Immature natural killer cell (primary cell): ENCODE measurements at regions not wholly inside any gene's neighbourhood (a gene's known extent, or its start where the extent isn't known, plus 50 kb on each side); places are given as distances from the start of the nearest gene placed in this dataset.
A peak's percentile ranks its signal among the peaks of the same experiment; 100 is the strongest.

Experiments
- DNase-seq, 3 donors: peaks; one replicate each; pipeline ENCODE4 v3.0.0; 2022; ENCODE audit warnings: mixed read lengths in 1 of 3
- H3K27ac Mint-ChIP-seq, 6 donors: one replicate each; pipeline ENCODE4 v1.8.0; 2020; ENCODE audit warnings: mixed read lengths in 6 of 6, mild to moderate bottlenecking in 5 of 6, inconsistent platforms in 4 of 6, moderate library complexity in 3 of 6
- H3K27me3 Mint-ChIP-seq, 3 donors: one replicate each; pipeline ENCODE4 v1.8.0; 2020 to 2021; ENCODE audit warnings: low read depth in 3 of 3, mild to moderate bottlenecking in 3 of 3, mixed read lengths in 3 of 3, moderate library complexity in 3 of 3, inconsistent platforms in 1 of 3
- H3K36me3 Mint-ChIP-seq, 3 donors: one replicate each; pipeline ENCODE4 v1.8.0; 2020; ENCODE audit warnings: mixed read lengths in 3 of 3, inconsistent platforms in 2 of 3, mild to moderate bottlenecking in 2 of 3
- H3K4me1 Mint-ChIP-seq, 2 donors: one replicate each; pipeline ENCODE4 v1.8.0; 2020; ENCODE audit warnings: inconsistent platforms in 2 of 2, mild to moderate bottlenecking in 2 of 2, mixed read lengths in 2 of 2, moderate library complexity in 1 of 2
- H3K4me3 Mint-ChIP-seq, 5 donors: one replicate each; pipeline ENCODE4 v1.8.0; 2020; ENCODE audit warnings: mild to moderate bottlenecking in 5 of 5, mixed read lengths in 5 of 5, inconsistent platforms in 3 of 5, moderate library complexity in 3 of 5
- H3K9me3 Mint-ChIP-seq, 6 donors: one replicate each; pipeline ENCODE4 v1.8.0; 2020; ENCODE audit warnings: mild to moderate bottlenecking in 6 of 6, mixed read lengths in 6 of 6, inconsistent platforms in 4 of 6, moderate library complexity in 3 of 6

DNA sequence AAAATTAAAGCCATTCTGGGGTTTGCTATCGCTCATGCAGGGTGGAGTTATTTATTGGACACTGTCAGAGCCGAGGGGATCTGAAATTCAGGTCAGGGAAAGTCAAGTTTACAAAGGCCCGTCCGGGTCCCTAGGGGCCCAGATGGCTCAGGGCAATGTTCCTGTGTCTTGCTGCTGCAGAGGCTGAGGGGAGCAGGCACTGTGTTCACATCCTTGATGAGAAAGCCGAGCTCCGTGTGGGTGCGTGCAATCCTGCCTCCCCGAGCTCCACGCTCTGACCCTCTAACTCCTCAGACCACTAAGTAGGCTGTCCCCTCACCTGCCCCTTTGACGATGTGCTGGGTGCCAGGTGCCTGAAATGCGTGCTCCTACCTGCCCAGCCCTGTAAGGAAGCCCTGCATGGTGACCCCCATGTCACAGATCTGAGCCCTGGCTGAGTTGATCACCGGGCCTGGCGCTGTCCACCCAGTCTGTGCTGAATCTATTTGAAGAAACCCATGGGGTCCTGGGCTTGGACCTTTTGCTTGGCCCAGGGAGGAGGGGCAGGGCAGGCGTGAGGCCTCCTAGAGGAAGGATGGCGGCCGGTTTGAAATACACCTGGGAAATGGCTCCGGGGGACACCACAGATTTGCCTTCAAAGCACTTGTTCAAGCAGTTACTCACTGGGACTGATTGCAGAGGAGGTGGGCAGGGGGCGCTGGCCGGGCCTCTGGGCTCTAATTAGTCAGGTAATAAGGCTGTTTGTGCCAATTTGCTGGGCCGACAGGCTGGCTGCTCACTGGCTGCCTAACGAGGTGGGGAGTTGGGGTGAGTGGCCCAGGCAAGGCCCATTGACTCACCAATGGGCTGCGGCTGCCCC is 204.3 kb downstream of the KIF26A start:
- peaks cover 7 to 18% (median 8%) of the 10 kb centered on the region in 6 donors for H3K9me3 Mint-ChIP-seq
- no peaks in the 10 kb centered on the region for H3K4me1 Mint-ChIP-seq
- peaks cover 4 to 29% (median 7%) of the 10 kb centered on the region in 3 donors for H3K27me3 Mint-ChIP-seq
- H3K4me3 Mint-ChIP-seq: no peak overlapping the region
- H3K27ac Mint-ChIP-seq: no peak overlapping the region
- DNase-seq: no peak
- H3K36me3 Mint-ChIP-seq: peaks cover 4 to 7% (median 6%) of the 10 kb centered on the region in 3 donors

DNA sequence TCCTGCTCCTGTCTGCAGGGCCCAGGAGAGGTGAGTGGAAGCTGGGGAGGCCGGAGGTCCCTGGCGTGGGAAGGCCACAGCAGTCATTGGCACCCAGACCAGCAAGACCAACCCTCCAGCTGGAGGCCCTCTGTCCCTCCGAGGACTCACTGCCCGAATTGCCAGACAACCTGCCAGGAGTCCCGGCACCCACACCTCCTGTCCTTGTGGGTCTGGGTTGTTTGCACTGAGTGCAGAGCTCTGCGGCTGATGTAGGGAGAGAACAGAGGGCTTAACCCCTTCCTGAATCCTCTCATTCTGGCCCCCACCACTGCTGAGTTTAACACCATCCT is 204.9 kb downstream of the KIF26A start:
- Mint-ChIP-seq H3K27ac (no peak overlapping the region), H3K27me3 (peaks cover 4 to 29% (median 7%) of the 10 kb centered on the region in 3 donors), H3K4me3 (no peak overlapping the region), H3K9me3 (peaks cover 5 to 13% (median 6%) of the 10 kb centered on the region in 6 donors), H3K4me1 (no peaks in the 10 kb centered on the region), H3K36me3 (peaks cover 4 to 5% (median 5%) of the 10 kb centered on the region in 3 donors)
- no peak for DNase-seq

DNA sequence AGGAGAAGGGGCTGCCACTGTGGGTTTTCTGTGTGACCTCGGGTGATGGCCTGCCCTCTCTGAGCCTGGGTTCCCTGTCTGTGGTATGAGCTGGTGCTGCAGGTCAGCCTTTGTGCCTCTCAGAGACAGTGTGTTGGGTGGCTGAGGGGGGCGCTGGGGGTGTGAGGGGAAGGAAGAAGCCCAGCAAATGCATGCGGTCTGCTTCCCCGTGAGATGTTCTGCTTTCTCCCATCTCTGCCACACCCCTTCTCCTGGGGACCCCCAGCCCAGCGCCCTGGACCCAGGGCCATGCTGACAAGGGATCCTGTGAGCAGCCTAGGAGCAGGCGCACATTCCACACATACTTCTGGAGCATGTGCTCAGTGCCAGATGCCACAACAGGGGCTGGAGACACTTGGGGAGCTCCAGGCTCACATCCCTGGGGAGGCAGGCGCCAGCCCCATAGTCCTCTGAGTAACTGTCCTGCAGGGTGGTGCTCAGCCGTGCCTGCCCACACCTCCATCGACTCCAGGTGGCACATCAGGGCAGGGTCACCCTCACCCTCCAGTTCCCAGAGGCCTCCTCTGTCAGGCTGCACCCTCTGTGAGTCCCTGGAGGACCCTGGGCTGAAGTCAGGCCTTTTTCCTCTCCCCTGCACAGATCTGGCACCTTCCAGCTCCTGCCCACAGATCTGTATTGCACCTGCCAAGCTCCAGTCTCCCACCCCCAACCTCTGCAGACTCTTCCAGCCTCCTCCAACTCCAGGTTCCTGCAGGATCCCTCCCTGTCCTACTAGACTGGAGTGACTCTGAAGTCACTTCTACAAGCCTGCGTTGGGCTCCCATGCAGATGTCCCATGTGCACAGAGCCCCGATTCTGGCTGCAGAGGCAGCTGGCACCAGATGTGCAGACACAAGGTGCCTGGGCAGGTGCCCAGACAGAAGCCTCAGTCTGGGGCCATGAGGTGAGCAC is 205.6 kb downstream of the KIF26A start:
- Mint-ChIP-seq H3K27ac (no peak overlapping the region), H3K27me3 (peaks cover 0 to 29% (median 7%) of the 10 kb centered on the region in 3 donors), H3K9me3 (peaks cover 0 to 6% (median 0%) of the 10 kb centered on the region in 6 donors), H3K4me1 (no peaks in the 10 kb centered on the region), H3K36me3 (no peaks in the 10 kb centered on the region), H3K4me3 (no peak overlapping the region)
- no peak for DNase-seq

DNA sequence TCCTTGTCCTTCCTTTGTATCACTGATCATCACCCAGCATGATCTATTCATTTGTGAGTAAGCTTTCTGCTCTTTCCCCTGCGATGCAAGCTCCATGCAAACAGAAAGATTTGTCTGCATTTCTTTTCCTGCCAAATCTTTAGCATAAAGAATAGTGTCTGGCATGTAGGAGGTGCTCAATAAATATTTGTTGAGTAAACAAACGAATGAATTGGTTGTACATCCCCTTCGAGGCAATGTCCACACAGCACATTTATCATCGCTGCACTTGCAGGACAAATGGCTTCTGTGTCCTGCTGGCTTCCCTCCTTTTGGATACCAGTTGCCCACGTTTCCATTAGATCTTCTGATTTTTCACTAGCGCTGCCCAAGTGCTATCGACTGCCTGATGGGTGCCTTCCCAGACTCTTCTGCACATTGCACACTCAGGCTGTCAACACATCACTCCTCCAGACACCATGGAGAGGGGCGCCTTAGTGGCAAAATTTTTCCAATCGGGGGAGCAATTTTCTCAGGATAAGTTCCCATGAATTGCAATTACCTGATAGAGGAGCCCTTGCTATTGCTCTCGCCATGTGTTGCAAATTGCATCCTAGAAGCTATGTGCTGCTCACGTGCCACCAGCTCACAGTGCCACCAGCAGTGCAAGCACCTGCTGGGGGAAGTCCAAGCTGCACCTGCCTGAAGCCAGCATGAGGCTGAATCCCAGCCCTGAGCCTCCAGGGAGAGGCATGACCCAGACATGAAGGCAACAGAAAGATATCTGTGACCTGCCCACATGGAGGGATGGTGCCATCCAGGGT is 206.6 kb downstream of the KIF26A start:
- H3K4me3 Mint-ChIP-seq: no peak overlapping the region
- H3K9me3 Mint-ChIP-seq: no peaks in the 10 kb centered on the region
- H3K36me3 Mint-ChIP-seq: no peaks in the 10 kb centered on the region
- DNase-seq: no peak
- H3K27ac Mint-ChIP-seq: no peak overlapping the region
- no peaks in the 10 kb centered on the region for H3K4me1 Mint-ChIP-seq
- H3K27me3 Mint-ChIP-seq: peaks cover 0 to 22% (median 7%) of the 10 kb centered on the region in 3 donors

DNA sequence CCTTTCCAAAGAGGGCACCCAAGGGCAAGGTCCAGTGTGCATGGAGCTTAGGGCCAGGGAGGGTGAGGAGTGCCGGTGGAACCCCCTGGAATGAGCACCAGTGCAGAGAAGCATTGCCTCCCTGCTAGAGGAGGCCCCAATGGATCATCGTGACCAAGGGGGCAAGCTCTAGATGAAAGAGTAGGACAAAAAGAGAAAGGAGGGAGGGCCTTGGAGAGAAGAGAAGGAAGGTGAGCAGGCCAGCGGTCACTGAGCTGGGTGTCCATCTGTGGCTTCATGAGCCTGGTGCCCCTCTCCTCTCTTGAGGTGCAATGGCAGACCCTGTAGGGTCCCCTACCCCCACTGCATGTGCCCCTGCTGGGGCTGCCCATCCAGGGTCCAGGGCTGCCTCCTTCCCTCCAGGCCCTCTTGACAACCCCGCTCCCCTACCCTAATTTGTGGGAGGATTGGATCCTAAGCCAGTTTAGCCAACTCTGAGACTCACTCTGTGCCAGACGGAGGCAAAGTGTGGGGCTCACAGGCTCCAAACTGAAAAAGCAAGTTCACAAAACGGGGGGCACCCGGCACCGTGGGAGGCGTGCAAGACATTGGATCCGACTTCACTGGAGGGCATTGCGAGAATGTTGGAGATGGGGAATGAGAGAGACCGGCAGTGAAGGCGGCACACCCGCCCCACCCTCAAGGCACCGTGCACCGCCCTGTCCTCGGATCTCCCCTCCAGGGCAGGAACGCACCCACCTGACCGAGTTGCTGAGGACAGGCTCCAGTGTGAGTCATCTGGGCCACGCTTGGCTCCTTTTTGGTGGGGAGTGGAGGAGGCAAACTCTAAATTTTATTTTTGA is 207.5 kb downstream of the KIF26A start:
- H3K36me3 Mint-ChIP-seq: no peaks in the 10 kb centered on the region
- H3K4me1 Mint-ChIP-seq: no peaks in the 10 kb centered on the region
- H3K27ac Mint-ChIP-seq: no peak overlapping the region
- no peak overlapping the region for H3K4me3 Mint-ChIP-seq
- peaks cover 0 to 15% (median 6%) of the 10 kb centered on the region in 3 donors for H3K27me3 Mint-ChIP-seq
- DNase-seq: no peak
- H3K9me3 Mint-ChIP-seq: no peaks in the 10 kb centered on the region

DNA sequence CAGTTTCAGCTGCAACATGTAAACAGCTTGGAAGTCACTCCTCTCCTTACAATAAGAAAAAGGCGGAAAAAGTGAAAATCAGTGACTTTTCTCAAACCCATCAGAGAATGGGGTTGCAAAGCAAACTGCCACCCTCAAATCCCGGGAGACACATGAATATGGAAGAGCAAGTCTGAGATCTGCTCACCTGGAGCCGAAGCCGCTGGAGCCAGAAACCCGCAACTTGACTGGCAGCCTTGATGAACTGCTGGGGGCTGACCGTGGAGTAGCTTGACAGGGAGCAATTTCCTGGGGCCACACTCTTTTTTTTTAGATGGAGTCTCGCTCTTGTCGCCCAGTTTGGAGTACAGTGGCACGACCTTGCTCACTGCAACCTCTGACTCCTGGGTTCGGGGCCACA is 208.2 kb downstream of the KIF26A start:
- H3K4me1 Mint-ChIP-seq: no peaks in the 10 kb centered on the region
- DNase-seq: no peak
- no peak overlapping the region for H3K27ac Mint-ChIP-seq
- no peaks in the 10 kb centered on the region for H3K9me3 Mint-ChIP-seq
- H3K4me3 Mint-ChIP-seq: no peak overlapping the region
- peaks cover 0 to 13% (median 6%) of the 10 kb centered on the region in 3 donors for H3K27me3 Mint-ChIP-seq
- no peaks in the 10 kb centered on the region for H3K36me3 Mint-ChIP-seq

DNA sequence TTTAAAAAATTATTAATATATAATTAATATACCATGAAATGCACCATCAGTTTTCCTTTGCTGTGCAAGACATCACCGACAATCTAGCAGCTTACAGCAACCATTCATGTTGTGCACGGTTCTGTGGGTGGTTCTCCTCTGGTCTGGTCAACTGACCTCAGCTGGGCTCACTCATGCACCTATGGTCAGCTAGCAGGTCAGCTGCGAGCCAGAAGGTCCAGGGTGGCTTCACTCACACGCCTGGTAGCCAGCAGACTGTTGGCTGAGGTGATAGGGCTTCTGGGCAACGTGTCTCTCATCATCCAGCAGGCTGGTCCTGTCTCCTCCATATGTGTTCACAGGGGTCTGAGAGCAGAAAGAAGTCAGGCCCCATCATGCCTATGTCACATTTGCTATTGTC is 210.4 kb downstream of the KIF26A start:
- Mint-ChIP-seq H3K27me3 (peaks cover under 1 to 9% (median 7%) of the 10 kb centered on the region in 3 donors), H3K4me1 (no peaks in the 10 kb centered on the region), H3K27ac (no peak overlapping the region)

DNA sequence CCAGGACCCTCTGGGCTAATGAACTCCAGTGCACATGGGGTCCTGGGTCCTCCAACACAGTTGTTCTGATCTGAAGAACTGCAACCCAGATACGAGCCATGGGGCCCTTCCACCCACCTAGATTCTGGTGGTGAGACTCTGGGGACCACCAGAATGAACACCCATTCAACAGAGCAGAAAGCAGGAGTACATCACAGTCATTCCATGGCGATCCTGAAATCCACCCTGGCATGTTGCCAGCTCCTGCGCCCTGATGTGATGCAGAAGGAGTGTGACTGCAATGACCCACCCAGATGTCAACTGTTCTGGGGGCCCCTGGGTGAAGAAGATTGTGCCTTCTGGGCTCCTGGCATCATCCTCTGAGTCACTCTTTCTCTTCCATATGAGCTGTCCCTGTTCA is 211.6 kb downstream of the KIF26A start:
- H3K36me3 Mint-ChIP-seq: no peaks in the 10 kb centered on the region
- no peak overlapping the region for H3K27ac Mint-ChIP-seq
- H3K27me3 Mint-ChIP-seq: peaks cover 2 to 11% (median 8%) of the 10 kb centered on the region in 3 donors
- no peaks in the 10 kb centered on the region for H3K4me1 Mint-ChIP-seq
- H3K9me3 Mint-ChIP-seq: no peaks in the 10 kb centered on the region
- DNase-seq: no peak
- no peak overlapping the region for H3K4me3 Mint-ChIP-seq

More for the DNA sequence above, 210.4 kb downstream of the KIF26A start:
- Mint-ChIP-seq H3K9me3 (no peaks in the 10 kb centered on the region), H3K4me3 (no peak overlapping the region), H3K36me3 (no peaks in the 10 kb centered on the region)
- DNase-seq: no peak

DNA sequence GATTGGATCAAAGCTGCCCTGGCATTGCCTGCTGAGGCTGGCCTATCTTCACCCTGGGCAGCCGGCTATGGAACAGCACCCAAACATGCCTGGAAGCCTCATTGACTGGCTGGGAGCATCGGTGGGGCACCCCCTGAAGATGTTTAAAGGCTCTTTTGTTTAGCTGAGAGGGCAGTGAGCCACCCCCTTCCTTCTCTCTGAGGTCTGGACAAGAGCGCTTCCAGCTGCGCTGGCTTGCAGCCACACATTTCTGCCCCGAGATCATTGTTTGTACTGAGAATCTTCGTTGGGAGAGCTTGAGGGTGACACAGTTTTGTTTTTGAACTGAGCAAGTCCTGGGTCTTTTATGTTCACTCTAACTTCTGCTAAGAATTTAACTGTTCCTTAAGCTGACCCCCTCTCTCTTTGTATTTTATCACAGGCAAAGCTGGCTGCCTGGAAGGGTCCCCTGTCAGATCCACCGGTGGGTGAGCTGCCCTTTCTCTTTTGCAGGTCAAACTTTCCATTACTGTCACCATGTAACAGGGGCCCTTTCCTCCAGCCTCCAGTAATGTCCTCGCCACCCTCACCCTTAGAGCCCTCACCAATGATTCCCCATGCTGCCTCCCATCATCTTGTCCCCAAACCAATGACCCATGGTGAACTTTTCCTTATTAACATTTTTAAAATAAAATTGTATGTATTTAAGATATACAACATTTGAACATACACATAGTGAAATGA is 212.2 kb downstream of the KIF26A start:
- Mint-ChIP-seq H3K36me3 (no peaks in the 10 kb centered on the region), H3K27ac (peak overlapping the region in 1 of 6 donors; percentile 5), H3K27me3 (peaks cover 2 to 8% (median 8%) of the 10 kb centered on the region in 3 donors), H3K9me3 (no peaks in the 10 kb centered on the region), H3K4me3 (no peak overlapping the region), H3K4me1 (no peaks in the 10 kb centered on the region)
- no peak for DNase-seq

DNA sequence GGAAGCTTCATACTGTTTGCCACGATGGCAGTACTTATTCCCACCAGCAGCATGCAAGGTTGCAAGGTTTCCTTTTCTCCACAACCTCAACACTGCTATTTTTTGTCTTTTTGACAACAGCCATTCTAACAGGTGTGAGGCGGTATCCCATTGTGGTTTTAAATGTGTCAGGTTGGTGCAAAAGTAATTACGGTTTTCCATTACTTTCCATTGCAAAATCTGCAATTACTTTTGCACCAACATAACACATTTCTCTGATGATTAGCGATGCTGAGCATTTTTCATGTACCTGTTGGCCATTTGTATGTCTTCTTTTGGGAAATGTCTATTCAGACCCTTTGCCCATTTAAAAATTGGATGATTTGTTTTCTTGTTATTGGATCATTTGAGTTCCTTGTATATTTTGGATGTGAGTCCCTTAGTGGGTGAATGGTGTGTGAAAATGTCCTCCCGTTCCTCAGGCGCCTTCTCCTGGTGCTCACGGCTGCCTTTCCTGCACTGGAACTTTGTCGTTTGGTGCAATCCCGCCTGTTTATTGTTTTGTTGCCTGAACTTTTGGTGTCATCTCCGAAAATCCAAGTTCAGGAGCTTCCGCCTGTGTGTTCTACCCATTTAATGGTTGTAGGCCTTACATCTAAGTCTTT is 213.6 kb downstream of the KIF26A start:
- H3K27ac Mint-ChIP-seq: no peak overlapping the region
- H3K36me3 Mint-ChIP-seq: no peaks in the 10 kb centered on the region
- H3K4me1 Mint-ChIP-seq: no peaks in the 10 kb centered on the region
- no peak overlapping the region for H3K4me3 Mint-ChIP-seq
- peaks cover 2 to 8% (median 3%) of the 10 kb centered on the region in 3 donors for H3K27me3 Mint-ChIP-seq
- DNase-seq: no peak
- no peaks in the 10 kb centered on the region for H3K9me3 Mint-ChIP-seq

DNA sequence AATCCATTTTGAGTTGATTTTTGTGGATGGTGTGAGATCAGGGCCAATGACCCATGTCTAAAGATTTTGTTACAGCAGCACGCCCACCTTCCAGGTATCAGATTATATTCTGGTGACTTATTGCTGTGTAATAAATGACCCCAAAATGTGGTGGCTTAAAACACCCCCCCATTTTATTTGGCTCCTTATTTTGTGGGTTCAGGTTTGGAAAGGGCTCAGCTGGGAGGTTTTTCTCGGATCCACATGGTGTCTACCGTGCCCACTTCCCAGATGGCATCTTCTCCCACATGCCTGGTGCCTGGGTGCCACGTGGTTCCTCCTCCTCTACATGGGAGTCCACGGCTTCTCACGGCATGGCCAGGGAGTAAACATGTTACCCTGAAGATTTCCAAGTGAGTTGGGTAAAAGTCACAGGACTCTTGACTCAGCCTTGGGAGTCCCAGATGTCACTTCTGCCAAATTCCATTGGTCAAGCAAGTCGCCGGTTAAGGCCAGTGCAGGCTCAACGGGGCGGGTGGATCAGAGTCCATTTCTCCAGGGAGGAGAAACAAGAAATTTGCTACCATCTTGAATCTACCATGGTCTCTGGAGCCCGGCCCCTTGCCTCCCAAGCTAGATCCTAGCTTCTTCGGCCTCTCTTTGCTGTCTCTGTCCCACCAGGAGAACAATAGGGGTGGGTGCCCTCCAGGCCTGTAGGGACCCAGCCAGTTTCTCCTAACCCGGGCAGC is 214.3 kb downstream of the KIF26A start:
- no peak for DNase-seq
- Mint-ChIP-seq H3K27ac (no peak overlapping the region), H3K27me3 (peaks cover 2 to 8% (median 3%) of the 10 kb centered on the region in 3 donors), H3K4me1 (no peaks in the 10 kb centered on the region), H3K36me3 (no peaks in the 10 kb centered on the region), H3K9me3 (no peaks in the 10 kb centered on the region), H3K4me3 (no peak overlapping the region)
